ENCODE measurements at regions not wholly inside any gene's neighbourhood (a gene's known extent, or its start where the extent isn't known, plus 50 kb on each side); places are given as distances from the start of the nearest gene placed in this dataset.

GRCh38 chr6:113065611-113066010 is 718.5 kb downstream of the RFPL4B start:
- no peaks in the 10 kb centered on the region for H3K9me1 ChIP-seq (replicated peaks; ENCODE audit: control insufficient read depth, extremely low read depth, insufficient read depth, low read length)
- dilution Hi-C loops (cut with MboI; ENCODE audit: extremely low pct_ligation_motif_present, low sequenced_read_pairs) = no loop called here
- H3K79me2 ChIP-seq (ENCODE audit: control insufficient read depth, insufficient read depth, low read length) = no peaks in the 10 kb centered on the region
- POLR2A ChIA-PET = no interaction called here
- H3K4me2 ChIP-seq (ENCODE audit: insufficient read depth, low read length) = peak overlapping the region; percentile 36
- no peaks in the 10 kb centered on the region for H4K20me1 ChIP-seq (replicated peaks; ENCODE audit: control insufficient read depth, extremely low read depth, insufficient read depth, low read length)
- no peak overlapping the region for H3K4me3 ChIP-seq (replicated peaks in 1 of 3; ENCODE audit: insufficient read depth in 1 of 3, low read depth in 1 of 3, low read length in 3 of 3)
- H3K27ac ChIP-seq (ENCODE audit: insufficient read depth, low read depth, low read length) = no peak overlapping the region
- TF ChIP-seq EZH2 (IDR thresholded peaks at IDR 0.05; ENCODE audit: borderline replicate concordance, low read depth, low read length, severe bottlenecking) (no peak), POLR2AphosphoS5 (IDR thresholded peaks at IDR 0.05; ENCODE audit: insufficient read depth, low read depth, low read length) (no peak), GATA2 (IDR thresholded peaks at IDR 0.05; ENCODE audit: insufficient read depth, insufficient read length, low read depth, low read length) (no peak)
- H3K9ac ChIP-seq (replicated peaks; ENCODE audit: extremely low read depth, insufficient read depth, low read length) = no peak overlapping the region
- no TSS peak for BruUV-seq (replicated peaks)
- H3K9me3 ChIP-seq (replicated peaks; ENCODE audit: control insufficient read depth, insufficient read depth, low read length) = no peaks in the 10 kb centered on the region
- peaks cover 6% of the 10 kb centered on the region for H3K4me1 ChIP-seq (ENCODE audit: control insufficient read depth, extremely low read depth, insufficient read depth, low read length)
- intact Hi-C loops (cut with micrococcal nuclease) = no loop called here
- CTCF ChIA-PET = interaction anchor here (0.8 to 1.4 kb wide), 7 partner anchors 10 to 188 kb away, joined by 3 to 5 read pairs (median 3); no protein-coding TSS in a partner anchor
- DNase-seq (ENCODE audit: low read depth, low spot score) (peak; percentile 74), FAIRE-seq (no peak)
- no peaks in the 10 kb centered on the region for H3K36me3 ChIP-seq (ENCODE audit: control insufficient read depth in 2 of 2, extremely low read depth in 1 of 2, insufficient read depth in 2 of 2, low read length in 2 of 2)
- peak overlapping the region; percentile 88 for H2AFZ ChIP-seq (ENCODE audit: low read depth, low read length)
- H3K27me3 ChIP-seq (ENCODE audit: control insufficient read depth in 2 of 2, insufficient read depth in 2 of 2, low read length in 2 of 2) = no peaks in the 10 kb centered on the region

GRCh38 chr6:113067612-113068275 is 720.6 kb downstream of the RFPL4B start:
- no peak for DNase-seq (ENCODE audit: low read depth, low spot score)
- FAIRE-seq = no peak
- ChIA-PET POLR2A (no interaction called here), CTCF (no interaction called here)
- Histone ChIP-seq H3K9ac (replicated peaks; ENCODE audit: extremely low read depth, insufficient read depth, low read length) (no peak overlapping the region), H3K9me1 (replicated peaks; ENCODE audit: control insufficient read depth, extremely low read depth, insufficient read depth, low read length) (no peaks in the 10 kb centered on the region), H3K36me3 (ENCODE audit: control insufficient read depth in 2 of 2, extremely low read depth in 1 of 2, insufficient read depth in 2 of 2, low read length in 2 of 2) (no peaks in the 10 kb centered on the region), H3K27me3 (ENCODE audit: control insufficient read depth in 2 of 2, insufficient read depth in 2 of 2, low read length in 2 of 2) (no peaks in the 10 kb centered on the region), H3K27ac (ENCODE audit: insufficient read depth, low read depth, low read length) (no peak overlapping the region), H4K20me1 (replicated peaks; ENCODE audit: control insufficient read depth, extremely low read depth, insufficient read depth, low read length) (no peaks in the 10 kb centered on the region), H2AFZ (ENCODE audit: low read depth, low read length) (peak overlapping the region; percentile 8), H3K79me2 (ENCODE audit: control insufficient read depth, insufficient read depth, low read length) (no peaks in the 10 kb centered on the region), H3K4me1 (ENCODE audit: control insufficient read depth, extremely low read depth, insufficient read depth, low read length) (peaks cover 6% of the 10 kb centered on the region), H3K4me2 (ENCODE audit: insufficient read depth, low read length) (no peak overlapping the region), H3K4me3 (replicated peaks in 1 of 3; ENCODE audit: insufficient read depth in 1 of 3, low read depth in 1 of 3, low read length in 3 of 3) (no peak overlapping the region), H3K9me3 (replicated peaks; ENCODE audit: control insufficient read depth, insufficient read depth, low read length) (no peaks in the 10 kb centered on the region)
- no TSS peak for BruUV-seq (replicated peaks)
- dilution Hi-C loops (cut with MboI; ENCODE audit: extremely low pct_ligation_motif_present, low sequenced_read_pairs) (no loop called here), intact Hi-C loops (cut with micrococcal nuclease) (no loop called here)
- TF ChIP-seq POLR2AphosphoS5 (IDR thresholded peaks at IDR 0.05; ENCODE audit: insufficient read depth, low read depth, low read length) = no peak
- no peak for TF ChIP-seq FOS (IDR thresholded peaks at IDR 0.05; ENCODE audit: borderline replicate concordance, insufficient read depth, low read length)
- TF ChIP-seq POLR2A (IDR thresholded peaks at IDR 0.05; ENCODE audit: low read depth, low read length) = no peak
- no peak for TF ChIP-seq EZH2 (IDR thresholded peaks at IDR 0.05; ENCODE audit: borderline replicate concordance, low read depth, low read length, severe bottlenecking)
- no peak for TF ChIP-seq MAX (IDR thresholded peaks at IDR 0.05; ENCODE audit: insufficient read depth, insufficient read length)
- TF ChIP-seq CTCF (IDR thresholded peaks at IDR 0.05; ENCODE audit: extremely low read depth in 1 of 2, insufficient read depth in 1 of 2, low read depth in 1 of 2, low read length in 2 of 2) = no peak
- TF ChIP-seq MYC (IDR thresholded peaks at IDR 0.05; ENCODE audit: low read depth, low read length) = no peak
- TF ChIP-seq JUN (IDR thresholded peaks at IDR 0.05; ENCODE audit: borderline replicate concordance, insufficient read depth, insufficient read length, low read depth) = no peak
- no peak for TF ChIP-seq GATA2 (IDR thresholded peaks at IDR 0.05; ENCODE audit: insufficient read depth, insufficient read length, low read depth, low read length)

Data from endothelial cell of umbilical vein (primary cell).